Right forelimb (tissue), 1 donor: ENCODE measurements at regions not wholly inside any gene's neighbourhood (a gene's known extent, or its start where the extent isn't known, plus 50 kb on each side); places are given as distances from the start of the nearest gene placed in this dataset.

ENCODE experiments used
- DNase-seq: peaks from one replicate; pipeline ENCODE4 v3.0.0-alpha.2; 2018

GRCh38 chr12:59036973-59037762, 116.9 kb upstream of the LRIG3 start:
- no peak for DNase-seq

- no peak for DNase-seq
Measured at GRCh38 chr12:59036347-59036746, 116.0 kb upstream of the LRIG3 start.

- DNase-seq: no peak
Measured at GRCh38 chr12:59031313-59031712, 111.0 kb upstream of the LRIG3 start.

- DNase-seq: no peak
Measured at GRCh38 chr12:59030415-59030814, 110.1 kb upstream of the LRIG3 start.

GRCh38 chr12:59027199-59027598, 106.9 kb upstream of the LRIG3 start:
- DNase-seq: no peak

GRCh38 chr12:59023861-59024424, 103.6 kb upstream of the LRIG3 start:
- DNase-seq: no peak

GRCh38 chr12:59020073-59020946, 100.0 kb upstream of the LRIG3 start:
- DNase-seq: no peak

GRCh38 chr12:59014885-59015284, 94.6 kb upstream of the LRIG3 start:
- DNase-seq: no peak

- no peak for DNase-seq
Measured at GRCh38 chr12:59010941-59011340, 90.6 kb upstream of the LRIG3 start.

GRCh38 chr12:59010118-59010517, 89.8 kb upstream of the LRIG3 start:
- DNase-seq: no peak

GRCh38 chr12:59007620-59008019, 87.3 kb upstream of the LRIG3 start:
- no peak for DNase-seq

GRCh38 chr12:59005193-59005955, 85.1 kb upstream of the LRIG3 start:
- peak; percentile 73 for DNase-seq

GRCh38 chr12:59004456-59004855, 84.2 kb upstream of the LRIG3 start:
- no peak for DNase-seq

- no peak for DNase-seq
Measured at GRCh38 chr12:58995666-58996363, 75.5 kb upstream of the LRIG3 start.

- DNase-seq: no peak
Measured at GRCh38 chr12:58988643-58989344, 68.5 kb upstream of the LRIG3 start.

- DNase-seq: no peak
Measured at GRCh38 chr12:58981961-58982360, 61.7 kb upstream of the LRIG3 start.

- no peak for DNase-seq
Measured at GRCh38 chr12:58980768-58981167, 60.5 kb upstream of the LRIG3 start.

GRCh38 chr12:58978717-58979116, 58.4 kb upstream of the LRIG3 start:
- no peak for DNase-seq

GRCh38 chr12:58977476-58977875, 57.2 kb upstream of the LRIG3 start:
- no peak for DNase-seq

GRCh38 chr12:58976146-58976545, 55.8 kb upstream of the LRIG3 start:
- DNase-seq: no peak
